HS-27A (cell line): ENCODE measurements at regions not wholly inside any gene's neighbourhood (a gene's known extent, or its start where the extent isn't known, plus 50 kb on each side); places are given as distances from the start of the nearest gene placed in this dataset.
"Not testable (repeated sequence)": the region's sequence is repeated elsewhere in the genome, so short reads cannot be mapped to it uniquely, and the experiment has no call there.

ENCODE experiments used
- DNase-seq: peaks from one replicate; pipeline ENCODE4 v3.0.0-alpha.2; 2012; ENCODE audit warnings: low read depth, missing footprints

DNA sequence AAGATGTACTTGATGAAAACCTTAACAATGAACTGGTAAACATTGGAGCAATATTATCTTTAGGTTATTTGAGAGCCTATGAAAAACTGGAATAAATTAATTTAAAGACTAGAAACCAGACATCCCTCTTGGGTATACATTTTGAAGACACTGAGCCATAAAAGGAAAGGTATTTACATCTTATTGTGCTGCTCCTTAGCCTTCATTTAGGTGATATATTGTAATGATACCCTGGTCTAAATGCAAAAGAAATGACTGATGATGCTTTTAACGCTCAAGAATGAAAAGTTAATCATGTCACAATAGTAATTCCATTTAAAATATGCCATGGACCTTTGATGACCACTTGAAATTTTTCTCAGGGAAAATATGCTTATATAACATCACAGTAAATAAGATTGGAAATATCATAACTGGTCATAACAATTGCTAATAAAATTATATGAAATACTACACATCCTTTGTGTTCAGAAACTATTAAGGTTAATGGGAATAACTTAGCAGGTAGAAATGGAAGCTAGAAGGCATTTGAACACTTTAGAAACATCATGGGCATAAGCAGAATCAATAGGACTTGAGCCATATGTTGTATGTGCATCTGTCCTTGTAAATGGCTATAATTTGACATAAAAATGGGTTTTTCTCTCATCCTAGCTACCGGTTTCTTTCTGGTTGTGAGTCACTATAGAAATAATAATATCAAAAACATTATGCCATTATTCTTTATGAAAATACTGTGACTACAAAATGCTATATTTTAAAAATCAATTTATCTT lies 979.7 kb downstream of the RAPGEF2 start:
- no peak for DNase-seq

DNA sequence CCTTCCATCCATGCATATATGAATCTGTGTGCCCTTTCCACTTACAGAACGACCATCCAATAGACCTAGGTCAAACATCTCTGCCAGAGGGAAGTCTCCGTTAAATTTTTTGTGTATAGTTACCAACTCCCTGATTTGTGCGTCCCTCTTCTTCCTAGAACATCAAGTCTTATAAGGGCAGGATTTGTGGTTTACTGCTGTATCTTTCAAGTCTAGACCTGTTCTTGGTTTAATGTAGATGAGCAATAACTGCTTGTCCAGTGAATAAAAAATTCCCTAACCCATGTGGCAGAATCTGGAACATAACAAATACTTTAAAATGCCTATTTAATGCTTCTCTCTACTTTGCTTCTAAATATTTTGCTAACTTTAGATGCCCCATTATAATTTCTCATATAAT lies 988.8 kb downstream of the RAPGEF2 start:
- DNase-seq = no peak

DNA sequence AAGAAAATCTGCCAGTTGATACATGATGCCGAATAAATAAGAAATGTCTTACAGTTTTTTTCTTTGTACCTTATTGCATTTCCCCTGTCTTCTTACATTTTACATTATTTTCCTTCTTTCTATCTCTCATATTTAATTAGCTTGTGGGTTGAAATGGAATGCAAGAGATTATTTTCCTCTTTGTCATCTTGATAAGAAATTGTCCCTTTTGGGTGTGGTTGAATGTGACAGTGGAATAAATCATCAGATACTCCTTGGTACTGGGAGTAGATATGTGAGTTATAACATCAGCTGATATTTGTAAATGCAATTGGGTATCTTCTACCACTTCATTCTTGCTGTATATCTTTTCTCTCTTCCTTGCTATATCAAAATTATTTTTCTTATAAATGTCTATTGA lies 997.4 kb downstream of the RAPGEF2 start:
- DNase-seq = no peak

GRCh38 chr4:160110891-160111290 lies 1008.0 kb downstream of the RAPGEF2 start:
- no peak for DNase-seq

DNA sequence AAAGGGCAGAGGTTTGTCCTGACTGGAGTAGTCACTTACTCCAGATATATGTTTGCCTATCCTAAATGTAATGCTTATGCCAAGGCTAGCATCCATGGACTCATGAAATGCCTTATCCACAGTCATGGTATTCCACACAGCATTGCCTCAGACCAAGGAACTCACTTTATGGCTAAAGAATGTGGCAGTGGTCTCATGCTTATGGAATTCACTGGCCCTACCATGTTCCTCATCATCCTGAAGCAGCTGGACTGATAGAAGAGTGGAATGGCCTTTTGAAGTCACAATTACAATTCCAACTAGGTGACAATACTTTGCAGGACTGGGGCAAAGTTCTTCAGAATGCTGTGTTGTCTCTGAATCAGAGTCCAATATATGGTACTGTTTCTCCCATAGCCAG lies 1014.8 kb downstream of the RAPGEF2 start:
- no peak for DNase-seq

DNA sequence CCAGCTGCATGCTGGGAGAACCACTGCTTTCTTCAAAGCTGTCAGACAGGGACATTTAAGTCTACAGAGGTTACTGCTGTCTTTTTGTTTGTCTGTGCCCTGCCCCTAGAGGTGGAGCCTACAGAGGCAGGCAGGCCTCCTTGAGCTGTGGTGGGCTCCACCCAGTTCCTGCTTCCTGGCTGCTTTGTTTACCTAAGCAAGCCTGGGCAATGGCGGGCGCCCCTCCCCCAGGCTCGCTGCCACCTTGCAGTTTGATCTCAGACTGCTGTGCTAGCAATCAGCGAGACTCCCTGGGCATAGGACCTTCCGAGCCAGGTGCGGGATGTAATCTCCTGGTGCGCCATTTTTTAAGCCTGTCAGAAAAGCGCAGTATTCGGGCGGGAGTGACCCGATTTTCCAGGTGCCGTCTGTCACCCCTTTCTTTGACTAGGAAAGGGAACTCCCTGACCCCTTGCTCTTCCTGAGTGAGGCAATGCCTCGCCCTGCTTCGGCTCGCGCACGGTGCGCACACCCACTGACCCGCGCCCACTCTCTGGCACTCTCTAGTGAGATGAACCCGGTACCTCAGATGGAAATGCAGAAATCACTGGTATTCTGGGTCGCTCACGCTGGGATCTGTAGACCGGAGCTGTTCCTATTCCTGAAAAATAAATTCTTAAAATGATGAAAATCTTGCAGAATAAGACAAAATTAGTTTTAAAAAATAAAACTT lies 1022.9 kb downstream of the RAPGEF2 start:
- DNase-seq = not testable (repeated sequence)

GRCh38 chr4:160127211-160127610 lies 1024.3 kb downstream of the RAPGEF2 start:
- no peak for DNase-seq

DNA sequence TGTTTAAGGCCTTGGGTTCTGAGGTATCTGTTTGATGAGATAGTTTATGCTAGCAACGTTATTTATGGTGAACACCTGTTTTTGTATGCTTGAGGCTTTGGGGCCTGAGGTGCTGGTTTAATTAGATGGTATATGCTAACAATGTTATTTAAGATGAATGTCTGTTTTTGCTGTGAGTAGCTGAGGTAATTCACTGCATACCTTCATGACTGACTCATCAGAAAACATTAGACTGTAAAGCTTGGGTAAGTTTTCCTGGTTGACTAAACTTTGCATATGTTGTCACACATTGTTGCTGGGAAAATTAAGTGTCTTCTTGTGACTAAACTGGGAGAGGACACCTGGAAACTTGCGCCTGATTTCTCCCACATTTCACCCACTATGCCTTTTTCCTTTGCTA lies 1026.6 kb downstream of the RAPGEF2 start:
- peak; percentile 5 for DNase-seq

DNA sequence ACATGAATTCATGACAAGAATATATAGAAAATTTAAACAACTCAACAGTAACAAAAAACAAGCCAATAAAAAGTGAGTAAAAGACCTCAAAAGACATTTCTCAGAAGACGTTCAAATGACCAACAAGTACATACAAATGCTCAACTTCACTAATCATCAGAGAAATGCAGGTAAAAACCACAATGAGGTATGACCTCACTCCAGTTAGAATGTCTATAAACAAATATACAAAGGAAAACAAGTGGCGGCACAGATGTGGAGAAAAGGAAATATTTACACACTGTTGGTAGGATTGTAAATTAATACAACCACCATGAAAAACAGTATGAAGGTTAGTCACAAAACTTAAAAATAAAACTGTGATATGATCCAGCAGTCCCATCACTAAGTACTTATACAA lies 1033.1 kb downstream of the RAPGEF2 start:
- no peak for DNase-seq

DNA sequence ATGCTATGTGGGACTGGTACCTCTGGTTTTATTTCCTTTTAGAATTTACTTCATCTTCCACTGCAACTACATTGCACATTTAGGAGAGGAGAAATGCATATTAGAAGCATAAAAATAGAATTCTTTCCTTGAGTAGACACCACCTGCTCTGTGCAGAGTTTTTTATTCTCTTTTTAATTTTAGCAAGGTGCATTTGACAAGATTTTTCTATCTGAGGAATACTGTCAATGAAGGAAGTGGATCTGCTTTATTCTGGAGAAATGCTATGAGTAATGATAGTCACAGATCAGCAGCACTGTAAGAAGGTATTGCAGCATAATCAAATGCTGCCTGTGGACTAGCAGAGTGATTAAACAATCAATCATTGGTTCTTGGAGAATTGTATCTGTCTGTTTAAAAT lies 1038.3 kb downstream of the RAPGEF2 start:
- DNase-seq = no peak

GRCh38 chr4:160142579-160142978 lies 1039.7 kb downstream of the RAPGEF2 start:
- DNase-seq = no peak

DNA sequence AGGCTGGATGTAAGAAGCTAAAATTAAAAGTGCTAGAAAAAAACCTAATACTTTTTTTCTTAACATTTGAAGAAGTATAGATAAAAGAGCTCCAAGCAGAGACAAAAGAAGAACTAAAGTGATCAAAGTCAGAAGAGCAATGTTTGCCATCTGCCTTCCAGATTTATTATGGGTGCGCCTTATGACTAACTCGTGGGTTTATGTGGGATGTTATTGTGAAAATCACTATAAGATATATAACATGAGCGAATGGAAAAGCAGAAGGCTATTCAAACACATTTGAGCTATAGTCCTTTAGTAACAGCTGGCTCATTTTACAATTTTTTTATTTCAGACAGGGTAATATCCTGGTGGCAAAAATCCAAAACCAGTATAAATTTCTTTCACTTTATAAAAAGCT lies 1040.7 kb downstream of the RAPGEF2 start:
- no peak for DNase-seq

DNA sequence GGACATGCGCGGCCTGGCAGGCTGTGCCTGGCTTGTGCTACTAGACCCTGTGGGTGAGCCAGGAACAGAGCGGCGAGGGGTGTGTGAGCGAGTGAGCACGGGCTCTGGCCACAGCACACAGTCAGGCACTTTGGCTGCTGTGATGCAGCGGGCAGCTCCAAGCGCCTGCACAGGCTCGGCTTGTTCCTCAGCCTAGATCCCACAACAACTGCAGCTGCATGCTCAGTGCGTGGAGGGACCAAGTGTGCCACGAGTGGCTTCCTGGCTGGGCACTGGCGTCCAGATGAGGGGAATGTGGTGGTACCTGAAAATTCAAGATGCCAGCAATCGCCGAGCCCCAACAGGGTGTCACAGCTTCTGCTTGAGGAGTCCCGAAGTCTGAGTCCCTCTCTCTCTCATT lies 1056.6 kb downstream of the RAPGEF2 start:
- DNase-seq = no peak

- no peak for DNase-seq
Measured at GRCh38 chr4:160161026-160161425, 1058.1 kb downstream of the RAPGEF2 start.

GRCh38 chr4:160175064-160175643 lies 1072.3 kb downstream of the RAPGEF2 start:
- no peak for DNase-seq

- peak; percentile 38 for DNase-seq
Measured at GRCh38 chr4:160180211-160180610, 1077.3 kb downstream of the RAPGEF2 start.

GRCh38 chr4:160182727-160183126 lies 1079.8 kb downstream of the RAPGEF2 start:
- DNase-seq = no peak

DNA sequence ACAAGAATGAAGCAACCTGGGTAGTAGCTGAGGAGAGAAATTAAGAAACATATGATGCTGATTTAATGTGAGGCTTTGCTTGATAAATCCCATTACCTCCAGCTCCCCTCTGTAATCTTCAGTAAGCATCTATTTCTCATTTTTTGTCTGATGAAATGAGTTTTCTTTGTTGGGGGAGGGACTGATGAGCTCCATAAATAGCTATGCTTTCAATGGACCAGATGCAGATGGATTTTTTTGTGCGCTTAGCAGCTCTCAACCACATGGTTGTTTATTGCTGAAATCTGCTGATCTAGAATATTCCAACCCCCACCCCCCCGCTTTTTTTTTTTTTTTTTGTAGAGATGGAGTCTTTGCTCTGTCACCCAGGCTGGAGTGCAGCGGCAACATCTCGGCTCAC lies 1082.0 kb downstream of the RAPGEF2 start:
- DNase-seq = no peak

DNA sequence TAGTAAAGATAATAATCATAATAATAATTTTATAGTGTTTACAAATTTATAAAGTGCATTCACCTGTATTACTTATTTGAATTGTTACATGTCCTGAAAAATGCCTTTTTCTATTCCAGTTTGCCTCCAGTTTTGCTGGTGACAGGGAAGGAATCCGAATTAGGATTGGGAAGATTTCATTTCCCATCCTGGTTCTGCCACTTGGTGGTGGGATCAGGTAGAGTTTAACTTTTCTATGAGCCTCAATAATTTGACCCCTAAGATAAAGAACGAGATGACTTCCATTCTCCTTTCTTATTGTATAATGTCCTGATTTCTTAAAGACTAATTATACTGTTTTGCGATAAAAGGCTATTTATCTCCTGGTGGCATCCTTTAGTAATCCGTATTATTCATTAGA lies 1090.9 kb downstream of the RAPGEF2 start:
- no peak for DNase-seq

- DNase-seq = no peak
Measured at GRCh38 chr4:160194716-160195115, 1091.8 kb downstream of the RAPGEF2 start.

DNA sequence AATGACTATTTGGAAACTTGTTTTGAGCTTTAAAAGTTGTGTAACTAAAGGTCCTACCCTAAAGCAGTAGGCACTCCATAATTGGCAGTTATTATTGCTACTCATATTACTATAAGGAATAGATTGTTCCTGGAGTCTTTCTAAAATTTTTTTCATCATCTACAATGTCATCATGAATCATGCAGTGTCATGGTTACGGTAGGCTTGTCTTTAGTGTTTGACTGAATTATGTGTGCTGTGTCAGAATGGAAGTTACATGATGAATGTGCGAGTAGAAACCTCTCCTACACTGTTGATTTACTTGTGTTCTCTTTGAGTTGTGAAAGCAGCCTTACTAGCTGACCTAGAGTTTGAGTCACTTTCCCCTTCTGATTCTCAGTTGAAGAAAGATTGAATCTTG lies 1099.9 kb downstream of the RAPGEF2 start:
- DNase-seq = peak; percentile 3

DNA sequence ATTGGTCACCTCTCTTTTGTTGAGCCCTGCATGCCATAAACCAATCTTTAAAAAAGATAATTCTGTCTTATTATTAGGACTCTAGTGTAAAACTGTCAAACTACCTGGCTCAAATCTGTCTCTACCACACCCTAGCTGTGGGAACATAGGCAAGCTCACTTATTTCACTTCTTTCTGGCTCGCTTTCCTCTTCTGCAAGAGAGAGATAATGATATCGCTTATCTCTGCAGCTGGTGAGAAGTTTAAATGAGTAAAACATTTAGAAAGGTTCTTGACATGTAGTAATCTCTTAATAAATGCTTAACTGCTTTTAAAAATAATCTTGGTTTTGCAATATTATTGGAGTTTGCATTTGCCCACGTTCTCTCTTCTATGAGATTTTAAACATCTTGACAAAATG lies 1109.2 kb downstream of the RAPGEF2 start:
- no peak for DNase-seq

DNA sequence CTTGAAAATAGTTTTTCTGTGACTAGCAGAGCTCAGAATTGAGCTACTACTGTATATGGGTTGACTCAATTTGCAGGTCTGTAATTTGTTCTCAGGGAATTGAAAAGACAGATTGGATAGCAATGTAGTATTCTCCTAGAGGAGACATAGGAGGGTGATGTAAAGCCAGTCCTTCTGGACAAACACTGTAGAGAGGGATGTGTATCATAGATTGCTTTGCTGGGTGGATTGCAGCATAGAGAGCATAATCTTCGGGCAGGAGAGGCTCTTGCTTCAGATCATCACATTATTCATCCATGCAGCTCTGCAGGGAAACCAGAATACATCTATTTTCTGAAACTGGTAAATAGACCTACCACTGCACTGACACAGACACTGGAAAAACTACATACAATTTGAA lies 1110.5 kb downstream of the RAPGEF2 start:
- DNase-seq = no peak
